Fibroblast of skin of scalp (primary cell): ENCODE measurements at regions not wholly inside any gene's neighbourhood (a gene's known extent, or its start where the extent isn't known, plus 50 kb on each side); places are given as distances from the start of the nearest gene placed in this dataset.
A peak's percentile ranks its signal among the peaks of the same experiment; 100 is the strongest.
"Not testable (repeated sequence)": the region's sequence is repeated elsewhere in the genome, so short reads cannot be mapped to it uniquely, and the experiment has no call there.

ENCODE experiments used
- DNase-seq: peaks from one replicate; pipeline ENCODE4 v3.0.0-alpha.2; 2013

- no peak for DNase-seq
These were observed 72.2 kb downstream of the SERINC2 start for GRCh38 chr1:31485166-31485565.

- DNase-seq, result no peak
These were observed 74.1 kb downstream of the SERINC2 start for GRCh38 chr1:31487143-31487542.

- DNase-seq, result no peak
These were observed 74.8 kb downstream of the SERINC2 start for GRCh38 chr1:31487721-31488293.

GRCh38 chr1:31488528-31488927, 75.5 kb downstream of the SERINC2 start:
- no peak for DNase-seq

GRCh38 chr1:31489575-31489974, 76.6 kb downstream of the SERINC2 start:
- not testable (repeated sequence) for DNase-seq

GRCh38 chr1:31490596-31490995, 77.6 kb downstream of the SERINC2 start:
- not testable (repeated sequence) for DNase-seq

- DNase-seq, result not testable (repeated sequence)
These were observed 81.0 kb upstream of the TINAGL1 start for GRCh38 chr1:31495351-31495750.

- not testable (repeated sequence) for DNase-seq
These were observed 80.5 kb upstream of the TINAGL1 start for GRCh38 chr1:31495770-31496169.

- peak; percentile 85 for DNase-seq
These were observed 78.7 kb upstream of the TINAGL1 start for GRCh38 chr1:31497601-31498000.

GRCh38 chr1:31498376-31499040, 77.8 kb upstream of the TINAGL1 start:
- no peak for DNase-seq

- no peak for DNase-seq
These were observed 74.8 kb upstream of the TINAGL1 start for GRCh38 chr1:31501505-31501904.

GRCh38 chr1:31502253-31502652, 74.1 kb upstream of the TINAGL1 start:
- no peak for DNase-seq

GRCh38 chr1:31502926-31503511, 73.3 kb upstream of the TINAGL1 start:
- no peak for DNase-seq

GRCh38 chr1:31503570-31503969, 72.7 kb upstream of the TINAGL1 start:
- no peak for DNase-seq

GRCh38 chr1:31504001-31504400, 72.3 kb upstream of the TINAGL1 start:
- no peak for DNase-seq

- DNase-seq, result peak; percentile 82
These were observed 70.3 kb upstream of the TINAGL1 start for GRCh38 chr1:31505911-31506497.

GRCh38 chr1:31507221-31507620, 69.1 kb upstream of the TINAGL1 start:
- DNase-seq, result no peak

- DNase-seq, result no peak
These were observed 68.4 kb upstream of the TINAGL1 start for GRCh38 chr1:31507676-31508530.

- no peak for DNase-seq
These were observed 66.9 kb upstream of the TINAGL1 start for GRCh38 chr1:31509124-31510072.

- DNase-seq, result no peak
These were observed 66.0 kb upstream of the TINAGL1 start for GRCh38 chr1:31510304-31510703.
